GM21723 (cell line): ENCODE measurements at regions not wholly inside any gene's neighbourhood (a gene's known extent, or its start where the extent isn't known, plus 50 kb on each side); places are given as distances from the start of the nearest gene placed in this dataset.

Experiments used
- ATAC-seq: cut with Tn5 transposase; IDR thresholded peaks from one replicate; pipeline ENCODE4 v1.9.1; 2021; ENCODE audit warnings: mild to moderate bottlenecking, moderate library complexity; ENCODE audit not compliant: unreplicated experiment

GRCh38 chr1:5640845-5641244 lies 351.4 kb downstream of the NPHP4 start:
- no peak for ATAC-seq

- ATAC-seq = no peak
Measured at GRCh38 chr1:5639106-5639722, 353.0 kb downstream of the NPHP4 start.

- no peak for ATAC-seq
Measured at GRCh38 chr1:5638582-5638981, 353.6 kb downstream of the NPHP4 start.

DNA sequence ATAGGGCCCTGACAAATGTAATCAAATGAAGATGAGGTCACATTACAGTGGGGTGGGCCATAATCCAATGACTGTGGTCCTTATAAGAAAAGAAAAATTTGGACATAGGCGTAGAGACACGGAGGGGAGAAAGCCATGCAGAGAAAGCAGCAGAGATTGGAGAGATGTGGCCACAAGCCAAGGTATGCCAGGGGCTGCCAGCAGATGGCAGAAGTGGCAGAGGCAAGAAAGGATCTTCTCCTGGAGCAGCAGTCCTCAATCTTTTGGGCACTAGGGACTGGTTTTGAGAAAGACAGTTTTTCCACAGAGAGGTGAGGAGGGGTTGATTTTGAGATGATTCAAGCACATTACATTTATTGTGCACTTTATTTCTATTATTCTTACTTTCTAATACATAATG lies 355.1 kb downstream of the NPHP4 start:
- ATAC-seq = no peak

- no peak for ATAC-seq
Measured at GRCh38 chr1:5634893-5635292, 357.3 kb downstream of the NPHP4 start.

DNA sequence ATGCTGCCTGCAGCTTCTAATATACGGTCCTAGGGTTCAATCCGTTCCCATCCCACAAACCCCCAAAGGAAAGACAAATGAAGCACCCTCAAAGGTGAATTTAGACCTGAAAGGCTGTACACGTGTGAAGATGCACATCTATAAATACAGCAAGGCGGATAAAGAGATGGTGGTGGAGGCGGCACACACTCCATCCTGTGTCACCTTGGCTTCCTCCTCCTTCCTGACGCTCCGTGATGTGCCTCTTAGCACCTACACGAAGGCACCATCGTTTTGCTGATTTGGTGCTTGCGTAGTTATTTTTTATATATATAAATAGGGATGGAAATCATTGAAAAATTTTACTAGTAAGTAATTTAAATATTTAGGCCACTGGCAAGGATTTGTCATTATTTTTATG lies 359.4 kb downstream of the NPHP4 start:
- no peak for ATAC-seq

DNA sequence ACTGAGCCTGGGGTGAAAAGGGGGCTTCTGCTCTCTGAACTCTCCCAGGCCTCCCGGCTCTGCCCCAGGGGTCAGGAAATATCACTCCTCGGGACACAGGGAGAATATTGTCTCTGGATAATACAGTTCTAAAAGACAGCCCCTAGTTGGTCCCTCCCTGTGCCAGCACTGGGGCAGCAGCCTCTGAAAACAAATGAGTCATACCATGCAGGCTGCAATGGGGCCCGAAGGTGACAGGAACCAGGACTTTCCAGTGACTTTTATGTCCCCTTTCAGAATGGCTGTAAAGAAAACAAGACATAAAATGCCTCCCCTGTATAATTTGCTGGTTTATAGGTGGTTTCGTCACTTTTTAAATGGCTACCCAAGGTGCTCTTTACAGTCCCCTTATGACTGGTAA lies 360.0 kb downstream of the NPHP4 start:
- ATAC-seq = no peak

DNA sequence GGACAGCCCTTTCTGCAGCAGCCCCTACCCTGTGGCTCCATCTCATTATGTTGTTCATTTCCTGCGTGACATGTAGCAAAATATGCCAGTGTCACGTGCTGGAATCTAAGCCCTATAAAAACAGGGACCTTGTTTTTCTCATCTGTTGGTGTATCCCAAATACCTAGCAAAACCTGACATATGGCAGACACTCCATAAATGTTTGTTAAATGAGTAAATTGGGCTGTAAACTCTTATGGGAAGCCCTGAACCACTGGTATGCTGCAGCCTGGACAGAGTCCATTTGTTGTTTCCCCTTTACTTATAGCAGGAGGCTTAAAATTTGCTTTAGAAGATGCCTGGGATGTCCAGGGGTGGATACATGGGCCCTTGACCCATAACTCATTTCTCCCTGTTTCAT lies 363.8 kb downstream of the NPHP4 start:
- no peak for ATAC-seq

- no peak for ATAC-seq
Measured at GRCh38 chr1:5623399-5623798, 368.8 kb downstream of the NPHP4 start.

- no peak for ATAC-seq
Measured at GRCh38 chr1:5622412-5622811, 369.8 kb downstream of the NPHP4 start.

- no peak for ATAC-seq
Measured at GRCh38 chr1:5621692-5622091, 370.5 kb downstream of the NPHP4 start.

- ATAC-seq = no peak
Measured at GRCh38 chr1:5620997-5621396, 371.2 kb downstream of the NPHP4 start.

DNA sequence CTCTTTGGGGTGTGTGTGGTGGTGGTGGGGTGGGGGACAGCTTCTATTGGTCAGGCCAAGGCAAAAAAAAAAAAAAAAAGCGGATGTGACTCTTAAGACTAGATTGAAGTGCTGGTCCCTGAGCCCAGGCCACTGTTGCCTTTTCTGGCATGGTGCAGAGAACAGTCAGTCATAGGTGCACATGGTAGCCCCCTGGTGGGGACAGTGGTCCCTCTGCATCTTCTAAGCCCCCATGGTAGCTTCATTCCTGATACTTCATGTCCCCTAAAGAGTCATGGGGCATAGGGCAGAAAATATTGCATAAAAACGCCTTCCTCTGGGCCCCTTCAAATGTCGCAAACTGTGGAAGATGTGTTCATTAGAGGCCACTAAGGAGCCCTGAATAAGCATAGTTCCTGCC lies 371.8 kb downstream of the NPHP4 start:
- ATAC-seq = no peak

GRCh38 chr1:5619469-5619868 lies 372.8 kb downstream of the NPHP4 start:
- ATAC-seq = no peak

DNA sequence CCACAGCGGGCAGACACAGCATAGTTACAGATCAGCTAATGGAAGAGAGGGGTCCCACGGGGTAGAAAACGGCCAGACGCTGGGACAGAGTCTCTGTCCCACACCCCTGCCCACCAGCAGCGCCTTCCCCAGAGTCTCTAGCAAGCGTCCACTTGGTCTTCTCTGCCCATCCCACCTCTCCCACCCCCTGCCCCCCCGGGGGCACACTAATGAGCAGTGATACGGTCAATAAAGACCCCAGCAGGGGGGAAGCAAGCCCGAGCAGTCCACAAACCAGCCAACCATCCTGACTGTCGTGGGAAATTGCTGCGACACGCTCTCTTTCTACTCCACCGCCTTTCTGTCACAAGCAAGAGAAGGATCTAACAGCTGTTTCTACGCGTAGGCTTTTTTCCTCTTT lies 374.7 kb downstream of the NPHP4 start:
- no peak for ATAC-seq

GRCh38 chr1:5617179-5617520 lies 375.1 kb downstream of the NPHP4 start:
- no peak for ATAC-seq

GRCh38 chr1:5616366-5617178 lies 375.7 kb downstream of the NPHP4 start:
- no peak for ATAC-seq

DNA sequence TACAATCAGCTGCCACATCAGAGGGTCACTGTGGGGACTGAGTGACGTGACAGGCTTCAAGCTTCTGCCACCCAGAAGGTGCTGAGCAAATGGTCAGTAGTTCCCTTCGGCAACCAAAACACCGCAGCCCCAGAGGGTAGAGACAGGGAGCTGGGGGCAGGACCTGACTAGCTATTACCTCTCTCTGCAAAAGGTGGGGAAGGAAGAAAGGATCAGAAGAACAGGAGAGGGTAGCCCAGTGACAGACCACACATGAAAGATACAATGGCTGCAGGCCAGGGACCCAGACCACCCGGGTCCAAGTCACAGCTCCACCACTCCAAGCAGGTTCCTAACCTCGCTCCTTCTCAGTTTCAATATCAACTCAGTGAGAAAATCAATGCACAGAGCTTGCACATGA lies 377.1 kb downstream of the NPHP4 start:
- ATAC-seq = no peak

GRCh38 chr1:5613900-5614299 lies 378.3 kb downstream of the NPHP4 start:
- no peak for ATAC-seq

GRCh38 chr1:5611851-5612250 lies 380.4 kb downstream of the NPHP4 start:
- no peak for ATAC-seq

DNA sequence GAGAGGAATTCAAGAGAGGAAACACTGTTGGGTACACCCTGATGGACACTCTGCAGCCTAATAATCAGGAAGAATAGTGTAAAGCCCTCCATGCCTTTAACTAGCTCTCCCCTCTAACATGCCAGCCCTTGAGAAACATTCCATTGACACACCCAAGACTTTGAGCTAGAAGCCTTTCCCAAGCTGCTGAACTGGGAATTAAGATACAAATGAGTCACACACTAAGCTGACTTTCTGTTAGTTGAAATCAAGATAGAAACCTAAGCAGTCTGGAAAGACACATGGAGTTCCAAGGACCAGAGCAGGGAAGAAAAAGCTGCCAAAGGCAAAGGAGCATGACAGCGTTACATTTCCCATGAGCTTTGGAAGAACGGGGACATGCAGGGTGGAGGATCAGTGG lies 380.8 kb downstream of the NPHP4 start:
- ATAC-seq = no peak

- no peak for ATAC-seq
Measured at GRCh38 chr1:5610432-5610831, 381.8 kb downstream of the NPHP4 start.
